D341Med (cell line): ENCODE measurements at regions not wholly inside any gene's neighbourhood (a gene's known extent, or its start where the extent isn't known, plus 50 kb on each side); places are given as distances from the start of the nearest gene placed in this dataset.

Source experiments
- DNase-seq: peaks from one replicate; pipeline ENCODE4 v3.0.0; 2012; ENCODE audit warnings: low spot score

GRCh38 chr3:31462050-31462569 lies 70.6 kb upstream of the STT3B start:
- DNase-seq = no peak

DNA sequence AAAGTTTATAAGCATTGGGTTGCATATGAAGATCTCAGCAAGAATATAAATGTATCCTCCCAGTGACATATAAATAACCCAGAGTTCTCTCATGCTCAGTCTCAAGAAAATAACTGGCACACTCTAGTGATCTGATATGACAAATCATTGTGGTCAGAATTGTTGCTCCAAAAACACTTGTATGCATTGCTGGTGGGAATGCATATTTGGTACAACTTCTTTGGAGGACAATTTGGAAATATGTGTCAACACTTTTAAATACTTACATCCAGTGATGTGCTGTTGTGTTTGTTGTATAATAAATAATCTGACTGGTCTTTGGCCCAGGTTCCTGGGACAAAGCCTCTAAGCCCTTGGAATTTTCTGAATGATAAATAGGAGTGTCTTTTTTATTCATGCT lies 66.7 kb upstream of the STT3B start:
- no peak for DNase-seq

- DNase-seq = no peak
Observed at GRCh38 chr3:31466866-31467265, 65.9 kb upstream of the STT3B start.

GRCh38 chr3:31468433-31468832 lies 64.3 kb upstream of the STT3B start:
- DNase-seq = no peak

GRCh38 chr3:31469385-31469784 lies 63.3 kb upstream of the STT3B start:
- no peak for DNase-seq

- no peak for DNase-seq
Observed at GRCh38 chr3:31472479-31473390, 60.0 kb upstream of the STT3B start.

- DNase-seq = no peak
Observed at GRCh38 chr3:31476209-31476608, 56.5 kb upstream of the STT3B start.

GRCh38 chr3:31479431-31479830 lies 53.3 kb upstream of the STT3B start:
- DNase-seq = no peak

- no peak for DNase-seq
Observed at GRCh38 chr3:31481697-31482096, 51.0 kb upstream of the STT3B start.

- DNase-seq = no peak
Observed at GRCh38 chr3:31482493-31483200, 50.1 kb upstream of the STT3B start.
